DND-41 (cell line): ENCODE measurements at regions not wholly inside any gene's neighbourhood (a gene's known extent, or its start where the extent isn't known, plus 50 kb on each side); places are given as distances from the start of the nearest gene placed in this dataset.

Experiments used
- ATAC-seq: fragments of 200-7000 bp; cut with Tn5 transposase; 3 replicates; pipeline ENCODE4 v1.9.1; 2021; ENCODE audit warnings: low read depth; ENCODE audit not compliant: insufficient read depth
- DNase-seq: peaks from one replicate; pipeline ENCODE4 v3.0.0-alpha.2; 2020
- H2AFZ ChIP-seq: 2 replicates; pipeline ENCODE4 v1.6.0; 2012; ENCODE audit warnings: low read depth, low read length
- H3K27ac ChIP-seq: 2 replicates; pipeline ENCODE4 v1.5.1; 2012; ENCODE audit warnings: low read length, inconsistent platforms
- H3K27me3 ChIP-seq: fragments of 200-600 bp; sonication (generic); 2 replicates; pipeline ENCODE4 v1.6.0; 2012; ENCODE audit warnings: low read length, mild to moderate bottlenecking, inconsistent platforms; ENCODE audit not compliant: insufficient read depth, poor library complexity
- H3K36me3 ChIP-seq: 2 replicates; pipeline ENCODE4 v1.5.1; 2012; ENCODE audit warnings: low read length, inconsistent platforms; ENCODE audit not compliant: insufficient read depth
- H3K4me1 ChIP-seq: 2 replicates; pipeline ENCODE4 v1.5.1; 2012; ENCODE audit warnings: mild to moderate bottlenecking, low read length; ENCODE audit not compliant: insufficient read depth
- H3K4me2 ChIP-seq: 2 replicates; pipeline ENCODE4 v1.6.0; 2012; ENCODE audit warnings: mild to moderate bottlenecking, moderate library complexity, low read length, inconsistent platforms; ENCODE audit not compliant: insufficient read depth
- H3K4me3 ChIP-seq, 2 experiments: fragments of 200-600 bp in 1 of 2; shearing (Covaris generic) in 1 of 2; 2 replicates each; pipeline ENCODE4 v1.5.1; 2012 to 2016; ENCODE audit warnings: inconsistent platforms in 2 of 2, low read length in 2 of 2, mild to moderate bottlenecking in 2 of 2, low read depth in 1 of 2, moderate library complexity in 1 of 2
- H3K79me2 ChIP-seq: 2 replicates; pipeline ENCODE4 v1.6.0; 2012; ENCODE audit warnings: low read length, inconsistent platforms; ENCODE audit not compliant: insufficient read depth
- H3K9ac ChIP-seq: 2 replicates; pipeline ENCODE4 v1.6.0; 2012; ENCODE audit warnings: low read depth, mild to moderate bottlenecking, inconsistent platforms, low read length, moderate library complexity
- H3K9me3 ChIP-seq: 2 replicates; pipeline ENCODE4 v1.5.1; 2012; ENCODE audit warnings: low read length, moderate library complexity, mild to moderate bottlenecking, inconsistent platforms; ENCODE audit not compliant: insufficient read depth, severe bottlenecking
- H4K20me1 ChIP-seq: 2 replicates; pipeline ENCODE4 v1.6.0; 2012; ENCODE audit warnings: low read length; ENCODE audit not compliant: insufficient read depth
- EZH2 ChIP-seq: IDR thresholded peaks from 3 replicates; pipeline ENCODE4 v1.6.1; 2012; ENCODE audit warnings: borderline replicate concordance, low read depth, mild to moderate bottlenecking, moderate library complexity, low read length, inconsistent platforms; ENCODE audit not compliant: severe bottlenecking
- TF ChIP-seq, protein P1 (sequence below): IDR thresholded peaks from 2 replicates; pipeline ENCODE4 v1.5.1; 2012; ENCODE audit warnings: borderline replicate concordance, low read length, moderate library complexity, mild to moderate bottlenecking; ENCODE audit not compliant: poor library complexity, severe bottlenecking; ENCODE audit errors: extremely low read depth

- Histone ChIP-seq H3K4me1 (no peaks in the 10 kb centered on the region), H3K9ac (no peak overlapping the region), H3K79me2 (no peaks in the 10 kb centered on the region), H4K20me1 (no peaks in the 10 kb centered on the region), H3K27me3 (no peaks in the 10 kb centered on the region), H3K36me3 (no peaks in the 10 kb centered on the region), H3K9me3 (peaks cover 3% of the 10 kb centered on the region), H3K27ac (no peak overlapping the region), H3K4me2 (no peak overlapping the region), H3K4me3 (no peak overlapping the region), H2AFZ (no peak overlapping the region)
- DNase-seq: no peak
- ATAC-seq: no peak
- TF ChIP-seq, protein P1, sequence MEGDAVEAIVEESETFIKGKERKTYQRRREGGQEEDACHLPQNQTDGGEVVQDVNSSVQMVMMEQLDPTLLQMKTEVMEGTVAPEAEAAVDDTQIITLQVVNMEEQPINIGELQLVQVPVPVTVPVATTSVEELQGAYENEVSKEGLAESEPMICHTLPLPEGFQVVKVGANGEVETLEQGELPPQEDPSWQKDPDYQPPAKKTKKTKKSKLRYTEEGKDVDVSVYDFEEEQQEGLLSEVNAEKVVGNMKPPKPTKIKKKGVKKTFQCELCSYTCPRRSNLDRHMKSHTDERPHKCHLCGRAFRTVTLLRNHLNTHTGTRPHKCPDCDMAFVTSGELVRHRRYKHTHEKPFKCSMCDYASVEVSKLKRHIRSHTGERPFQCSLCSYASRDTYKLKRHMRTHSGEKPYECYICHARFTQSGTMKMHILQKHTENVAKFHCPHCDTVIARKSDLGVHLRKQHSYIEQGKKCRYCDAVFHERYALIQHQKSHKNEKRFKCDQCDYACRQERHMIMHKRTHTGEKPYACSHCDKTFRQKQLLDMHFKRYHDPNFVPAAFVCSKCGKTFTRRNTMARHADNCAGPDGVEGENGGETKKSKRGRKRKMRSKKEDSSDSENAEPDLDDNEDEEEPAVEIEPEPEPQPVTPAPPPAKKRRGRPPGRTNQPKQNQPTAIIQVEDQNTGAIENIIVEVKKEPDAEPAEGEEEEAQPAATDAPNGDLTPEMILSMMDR: no peak
- TF ChIP-seq EZH2: no peak
Measured at GRCh38 chr10:14449293-14449815, 118.6 kb upstream of the FRMD4A start.

DNA sequence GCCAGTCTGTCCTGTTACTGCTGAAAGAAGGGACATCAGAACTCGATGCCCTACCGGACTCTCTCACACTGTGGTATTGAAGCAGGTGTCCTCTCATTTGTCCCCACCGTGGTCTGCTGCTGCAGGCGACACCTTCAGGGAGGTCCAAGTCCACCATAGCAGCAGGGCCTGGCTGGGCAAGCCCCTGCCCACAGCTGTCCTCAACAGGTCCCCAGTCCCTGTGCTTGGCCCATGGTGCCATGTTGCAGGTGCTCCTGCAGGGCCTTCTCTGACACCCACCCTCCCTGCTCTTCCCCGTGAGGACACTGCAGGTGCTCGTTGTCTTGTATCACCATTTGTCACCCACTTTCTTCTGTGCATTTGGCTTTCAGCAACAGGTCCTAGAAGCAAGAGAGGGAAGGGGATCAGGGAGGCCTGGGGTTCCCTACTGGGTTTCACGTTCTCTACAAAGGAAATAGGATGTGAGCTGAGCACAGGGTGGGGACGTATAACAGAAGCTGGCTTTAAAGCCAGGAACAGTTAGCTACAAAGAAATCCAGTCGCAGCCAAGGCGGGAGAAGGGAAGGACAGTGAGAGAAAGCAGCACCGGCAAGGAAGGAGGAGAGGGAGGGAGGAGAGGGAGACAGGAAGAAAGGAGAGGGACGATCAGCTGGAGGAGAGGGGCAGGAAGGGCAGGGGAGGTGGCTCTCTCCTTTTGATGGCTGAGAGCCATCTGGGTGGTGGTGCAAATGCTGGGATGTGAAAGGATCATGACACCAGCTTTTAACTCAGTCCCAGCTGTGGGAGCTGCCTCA, 117.7 kb upstream of the FRMD4A start:
- Histone ChIP-seq H3K9ac (no peak overlapping the region), H3K4me2 (no peak overlapping the region), H3K36me3 (no peaks in the 10 kb centered on the region), H3K9me3 (peaks cover 3% of the 10 kb centered on the region), H2AFZ (no peak overlapping the region), H3K4me1 (no peaks in the 10 kb centered on the region), H3K27me3 (no peaks in the 10 kb centered on the region), H3K4me3 (no peak overlapping the region), H3K27ac (no peak overlapping the region), H4K20me1 (no peaks in the 10 kb centered on the region), H3K79me2 (no peaks in the 10 kb centered on the region)
- no peak for ATAC-seq
- TF ChIP-seq EZH2: no peak
- TF ChIP-seq, protein P1: no peak
- DNase-seq: no peak

DNA sequence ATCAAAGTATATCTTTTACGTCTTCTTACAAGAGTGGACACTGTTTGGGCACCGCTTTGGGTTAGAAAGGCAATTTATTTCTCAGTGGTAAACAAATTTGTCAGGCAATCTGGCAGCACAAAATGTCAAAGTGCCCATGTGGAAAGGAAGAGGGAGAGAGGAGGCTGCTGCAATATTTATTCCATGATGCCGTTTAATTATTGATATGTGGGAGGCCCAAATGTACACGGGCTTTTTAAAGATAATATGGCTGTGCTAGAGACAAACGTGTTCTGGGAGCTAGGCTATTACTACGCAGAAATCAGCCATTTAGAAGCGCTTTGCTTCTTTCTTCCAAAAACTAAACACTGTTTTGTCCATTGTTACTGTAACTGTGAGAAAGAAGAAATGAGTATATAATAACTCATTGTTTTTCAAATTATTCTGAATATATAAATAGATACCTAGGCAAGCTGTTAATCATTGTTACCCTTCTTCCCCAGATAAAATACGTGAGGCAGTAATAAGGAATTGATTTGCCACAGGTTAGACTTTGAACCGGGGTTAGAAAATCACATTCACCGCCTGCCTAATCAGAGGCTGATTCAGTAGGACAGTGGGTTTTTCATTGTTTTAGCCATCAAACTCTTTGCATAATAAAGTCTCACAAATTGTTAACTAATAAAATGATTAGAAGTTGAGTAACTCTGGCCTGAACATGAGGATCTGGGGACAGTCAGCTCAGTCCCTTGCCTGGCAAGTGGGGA, 116.5 kb upstream of the FRMD4A start:
- no peak for TF ChIP-seq EZH2
- TF ChIP-seq, protein P1: no peak
- no peak overlapping the region for H3K9ac ChIP-seq

More for the DNA sequence above, 116.5 kb upstream of the FRMD4A start:
- no peak overlapping the region for H3K4me3 ChIP-seq
- no peaks in the 10 kb centered on the region for H3K36me3 ChIP-seq
- H3K79me2 ChIP-seq: no peaks in the 10 kb centered on the region
- H3K4me1 ChIP-seq: no peaks in the 10 kb centered on the region
- H3K27ac ChIP-seq: no peak overlapping the region
- no peaks in the 10 kb centered on the region for H3K27me3 ChIP-seq
- H4K20me1 ChIP-seq: no peaks in the 10 kb centered on the region
- DNase-seq: no peak
- H3K9me3 ChIP-seq: peaks cover 3% of the 10 kb centered on the region
- no peak overlapping the region for H2AFZ ChIP-seq
- no peak for ATAC-seq
- H3K4me2 ChIP-seq: no peak overlapping the region
